ENCODE measurements at regions not wholly inside any gene's neighbourhood (a gene's known extent, or its start where the extent isn't known, plus 50 kb on each side); places are given as distances from the start of the nearest gene placed in this dataset.

GRCh38 chr11:70799386-70799785, 401.1 kb downstream of the CTTN start:
- TF ChIP-seq POLR2A (IDR thresholded peaks at IDR 0.05) (no peak), CTCF (IDR thresholded peaks at IDR 0.05) (no peak)

All from thyroid gland (tissue), 4 donors.